NCI-H1694 treated with DMSO at 0.1 percent for 48 hours (cell line): ENCODE measurements at regions not wholly inside any gene's neighbourhood (a gene's known extent, or its start where the extent isn't known, plus 50 kb on each side); places are given as distances from the start of the nearest gene placed in this dataset.

Experiments used
- DNase-seq: peaks from one replicate; lab custom pipeline; 2025; lab: John Stamatoyannopoulos, UW

DNA sequence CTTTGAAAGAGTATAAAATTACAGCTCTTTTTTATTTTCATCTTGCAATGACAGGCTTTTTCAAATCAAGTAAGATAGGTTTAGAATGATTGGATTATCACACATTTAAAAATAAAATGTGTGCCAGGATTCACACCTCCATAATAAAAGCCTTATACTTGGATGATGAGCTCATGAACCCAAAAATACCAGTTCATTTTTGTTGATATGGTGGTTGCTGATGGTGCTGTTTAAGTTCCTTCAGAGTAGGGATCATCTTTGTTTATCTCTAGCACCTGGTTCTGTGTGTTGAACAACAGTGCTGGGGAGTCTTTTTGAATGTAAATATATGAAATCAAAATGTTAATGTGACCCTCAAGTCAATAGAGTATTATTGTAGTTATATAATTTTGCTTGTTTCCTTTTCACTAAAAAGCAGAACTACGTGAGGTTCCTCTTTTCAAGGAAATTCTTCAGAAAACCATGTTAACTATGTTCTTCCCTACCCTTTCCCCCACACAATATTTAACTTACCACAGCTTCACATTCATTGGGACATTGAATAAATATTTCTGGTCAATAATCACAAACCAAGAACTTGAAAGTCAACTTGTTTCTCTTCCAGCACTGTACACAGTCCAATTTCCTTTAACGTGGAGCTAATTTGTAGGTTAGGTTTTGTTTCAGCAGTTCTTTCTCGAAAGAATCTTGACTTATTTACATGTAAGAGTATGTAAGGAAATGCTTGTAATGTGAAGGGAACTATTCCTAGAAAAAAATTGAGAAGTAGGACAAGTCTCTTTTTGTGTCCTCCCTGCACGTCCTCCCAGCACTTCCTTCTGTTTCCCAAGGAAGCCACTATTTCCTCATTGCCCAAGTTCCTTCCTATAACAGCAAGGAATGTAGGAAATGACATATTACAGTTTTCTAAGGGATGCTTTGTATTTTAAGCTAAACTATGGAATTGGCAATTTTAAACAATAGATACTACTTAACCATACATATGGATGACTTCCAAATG is 945.9 kb upstream of the CITED2 start:
- DNase-seq = no peak

DNA sequence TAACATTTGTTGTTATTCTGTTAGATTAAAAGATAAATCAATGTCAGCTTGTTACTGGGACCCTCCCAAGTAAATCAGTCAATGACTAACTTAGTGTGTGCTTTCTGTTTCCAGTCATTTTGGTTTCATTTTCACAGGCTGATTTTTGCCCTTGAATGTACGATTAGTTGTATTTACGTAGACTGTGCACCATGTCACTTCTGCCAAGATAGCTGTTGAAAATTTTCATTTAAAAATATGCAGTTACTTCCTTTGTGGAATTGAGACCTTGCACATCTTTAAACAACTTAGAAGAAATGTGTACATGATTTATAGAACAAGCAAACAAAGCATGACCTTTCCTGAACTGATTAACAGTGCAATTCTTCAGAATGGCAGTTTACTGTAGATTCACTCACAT is 944.8 kb upstream of the CITED2 start:
- DNase-seq = no peak

GRCh38 chr6:140318408-140318807 is 944.0 kb upstream of the CITED2 start:
- no peak for DNase-seq

DNA sequence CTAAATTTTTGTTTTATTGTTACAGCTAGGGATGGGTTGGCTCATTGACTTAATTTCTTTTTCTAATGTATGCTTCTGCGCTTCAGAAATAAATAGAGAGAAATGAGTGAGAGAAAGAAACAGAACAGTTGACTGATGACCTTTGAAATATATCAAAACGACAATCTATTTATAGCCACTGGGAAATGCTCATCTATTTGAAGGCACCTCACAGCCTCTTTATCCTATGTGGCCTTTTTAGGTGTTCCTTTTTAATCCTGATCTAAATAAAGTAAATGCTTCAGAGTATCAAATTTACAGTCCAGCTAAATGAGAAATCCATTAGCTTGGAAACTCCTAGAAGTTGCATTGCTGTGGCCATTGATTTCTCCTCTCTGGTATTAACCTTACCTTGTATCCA is 943.5 kb upstream of the CITED2 start:
- no peak for DNase-seq

GRCh38 chr6:140316966-140317365 is 942.5 kb upstream of the CITED2 start:
- DNase-seq = no peak

DNA sequence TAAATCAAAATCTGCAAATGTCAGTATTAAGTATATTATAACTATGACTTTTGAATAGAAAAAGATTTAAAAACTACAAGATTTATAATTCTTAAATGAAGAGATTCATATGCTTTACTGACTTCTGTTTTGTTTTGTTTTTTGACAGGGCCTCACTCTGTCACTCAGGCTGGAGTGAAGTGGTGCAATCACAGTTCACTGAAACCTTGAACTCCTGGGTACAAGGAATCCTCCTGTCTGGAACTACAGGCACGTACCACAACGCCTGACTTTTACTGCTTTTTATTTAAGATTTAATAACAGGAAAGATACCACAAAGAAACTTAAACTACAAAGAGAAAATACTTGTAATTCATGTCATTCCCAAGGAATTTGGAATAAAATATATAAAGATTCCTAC is 940.2 kb upstream of the CITED2 start:
- DNase-seq = no peak

GRCh38 chr6:140311146-140311545 is 936.7 kb upstream of the CITED2 start:
- no peak for DNase-seq

GRCh38 chr6:140303218-140303949 is 928.9 kb upstream of the CITED2 start:
- no peak for DNase-seq

DNA sequence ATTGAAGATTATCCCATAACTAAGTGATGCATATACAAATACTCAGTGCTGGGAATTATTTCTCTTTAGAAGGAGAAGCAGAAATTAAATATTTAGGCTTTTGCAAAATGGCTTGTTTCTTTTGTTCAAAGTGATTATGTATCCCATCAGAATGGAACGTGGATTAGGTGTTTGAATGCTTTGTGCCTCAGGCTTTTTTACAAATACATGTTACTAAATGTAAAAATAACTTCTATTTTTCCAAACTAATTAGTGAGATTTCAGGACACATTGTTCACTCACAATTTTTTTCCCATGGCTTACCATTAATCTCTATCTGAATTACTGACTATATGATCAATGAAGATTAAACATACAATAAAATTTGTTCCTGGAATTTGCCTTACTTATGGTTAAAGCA is 925.9 kb upstream of the CITED2 start:
- DNase-seq = no peak

GRCh38 chr6:140289186-140289585 is 914.7 kb upstream of the CITED2 start:
- no peak for DNase-seq

DNA sequence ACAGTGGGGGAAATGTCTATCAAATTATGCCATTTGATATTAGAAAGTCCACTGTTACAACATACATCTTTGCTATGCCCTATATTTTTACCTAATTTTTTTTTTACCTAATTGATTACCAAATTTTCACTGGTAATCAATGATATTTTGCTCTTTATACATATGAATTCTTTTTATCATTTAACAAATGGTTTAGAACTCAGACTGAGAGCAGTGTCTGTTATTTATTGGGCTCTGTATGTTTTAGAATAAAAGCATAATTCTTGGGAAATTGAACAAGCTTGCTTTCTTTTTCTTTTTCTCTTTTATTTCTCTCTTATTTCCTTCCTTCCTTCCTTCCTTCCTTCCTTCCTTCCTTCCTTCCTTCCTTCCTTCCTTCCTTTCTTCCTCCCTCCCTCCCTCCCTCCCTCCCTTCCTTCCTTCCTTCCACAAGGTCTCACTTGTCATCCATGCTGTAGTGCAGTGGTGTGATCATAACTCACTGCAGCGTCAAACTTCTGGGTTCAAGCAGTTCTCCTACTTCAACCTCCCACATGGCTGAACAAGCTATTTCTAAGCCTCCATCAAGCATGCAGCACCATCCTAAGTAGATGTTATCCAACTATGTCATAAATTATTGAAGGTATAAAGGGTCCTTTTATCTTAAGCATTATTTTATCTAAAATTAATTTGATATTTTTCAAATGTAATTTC is 911.7 kb upstream of the CITED2 start:
- no peak for DNase-seq

- no peak for DNase-seq
Measured at GRCh38 chr6:140285471-140285870, 911.0 kb upstream of the CITED2 start.

- DNase-seq = no peak
Measured at GRCh38 chr6:140284871-140285270, 910.4 kb upstream of the CITED2 start.

DNA sequence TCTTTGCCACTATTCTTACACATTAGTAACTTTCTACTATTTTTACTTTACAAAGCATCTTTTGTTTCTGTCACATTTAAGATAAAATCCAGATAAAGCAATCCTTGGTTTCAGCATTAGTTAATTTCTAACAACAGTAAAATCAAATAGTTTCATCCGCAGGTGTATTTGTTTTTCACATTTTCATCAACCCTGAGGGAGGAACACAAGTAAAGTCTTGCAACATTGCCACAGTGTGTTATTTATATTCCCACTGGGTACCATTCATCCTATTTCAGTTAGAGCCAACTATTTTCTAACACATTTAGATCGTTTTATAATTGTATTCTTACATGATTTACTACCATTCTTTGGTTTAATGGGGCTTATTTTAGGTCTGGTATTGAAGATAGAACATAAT is 908.7 kb upstream of the CITED2 start:
- no peak for DNase-seq

GRCh38 chr6:140281767-140282166 is 907.3 kb upstream of the CITED2 start:
- no peak for DNase-seq

GRCh38 chr6:140281236-140281635 is 906.8 kb upstream of the CITED2 start:
- no peak for DNase-seq

DNA sequence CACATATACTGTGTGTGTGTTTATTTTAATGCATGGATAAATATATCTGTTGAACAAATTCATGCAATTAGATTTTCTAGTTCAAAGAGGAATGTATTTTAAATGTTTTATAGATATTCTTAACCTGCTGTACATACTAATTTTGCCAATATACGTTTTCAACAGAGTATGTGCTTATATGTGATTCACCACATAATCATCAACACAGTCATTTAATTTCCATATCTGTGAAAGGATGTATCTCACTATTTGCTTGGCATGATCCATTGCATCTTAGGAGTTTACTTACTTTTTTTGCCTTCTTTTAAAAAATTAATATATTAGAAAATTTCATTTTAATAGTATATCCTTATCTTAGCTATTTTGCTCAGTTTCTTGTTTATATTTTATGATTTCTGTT is 902.3 kb upstream of the CITED2 start:
- DNase-seq = no peak

- no peak for DNase-seq
Measured at GRCh38 chr6:140276133-140276532, 901.7 kb upstream of the CITED2 start.

- no peak for DNase-seq
Measured at GRCh38 chr6:140275725-140276124, 901.3 kb upstream of the CITED2 start.

DNA sequence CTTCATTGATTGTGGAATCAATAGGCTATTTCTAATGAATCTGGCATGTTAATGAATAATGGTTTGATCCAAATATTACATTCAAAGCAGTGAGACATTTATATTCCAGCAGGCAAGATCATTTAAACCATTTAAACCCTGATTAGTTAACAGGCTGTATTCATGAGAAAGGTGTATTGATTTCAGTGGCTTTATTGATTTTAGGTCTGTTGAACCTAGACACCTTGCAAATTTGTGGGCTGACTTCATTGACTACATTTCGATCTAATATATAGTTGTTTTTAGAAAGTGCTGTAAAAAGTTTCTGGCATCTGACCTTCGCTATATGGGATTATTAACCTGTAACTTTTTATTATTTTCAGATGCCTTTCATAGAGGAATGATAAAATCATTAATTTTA is 900.1 kb upstream of the CITED2 start:
- DNase-seq = no peak

GRCh38 chr6:140271759-140272377 is 897.4 kb upstream of the CITED2 start:
- DNase-seq = no peak

- DNase-seq = no peak
Measured at GRCh38 chr6:140269591-140270165, 895.2 kb upstream of the CITED2 start.
